ENCODE measurements at regions not wholly inside any gene's neighbourhood (a gene's known extent, or its start where the extent isn't known, plus 50 kb on each side); places are given as distances from the start of the nearest gene placed in this dataset.

GRCh38 chr2:5389740-5390139 is 302.4 kb upstream of the SOX11 start (continued):
- TF ChIP-seq CEBPZ (IDR thresholded peaks at IDR 0.05; ENCODE audit: low read length) = no peak
- TF ChIP-seq ZNF629 (CRISPR knock-in tag; conservative IDR thresholded peaks at IDR 0.05) = no peak
- TF ChIP-seq AHDC1 (CRISPR knock-in tag; IDR thresholded peaks at IDR 0.05; ENCODE audit: borderline replicate concordance) = no peak
- TF ChIP-seq HNF4A (CRISPR knock-in tag; IDR thresholded peaks at IDR 0.05) = no peak
- TF ChIP-seq ZNF121 (CRISPR knock-in tag; IDR thresholded peaks at IDR 0.05) = no peak
